Neural cell (in vitro differentiated cells): ENCODE measurements at regions not wholly inside any gene's neighbourhood (a gene's known extent, or its start where the extent isn't known, plus 50 kb on each side); places are given as distances from the start of the nearest gene placed in this dataset.

Experiments used
- H2AFZ ChIP-seq: fragments of 200-600, 300-800 bp; sonication (generic), shearing (Covaris generic); 2 replicates; pipeline ENCODE4 v1.6.0; 2014; ENCODE audit warnings: low read depth, mild to moderate bottlenecking, antibody characterized with exemption, low read length, moderate library complexity
- H3F3A ChIP-seq: fragments of 200-600 bp; shearing (Covaris generic); 2 replicates; pipeline ENCODE4 v1.6.1; 2016; ENCODE audit warnings: mild to moderate bottlenecking, moderate library complexity, mixed read lengths, antibody characterized with exemption, low read length; ENCODE audit not compliant: insufficient read depth, poor library complexity, severe bottlenecking
- H3K27ac ChIP-seq: fragments of 200-600, 300-800 bp; sonication (generic), shearing (Covaris generic); 2 replicates; pipeline ENCODE4 v1.5.1; 2014; ENCODE audit warnings: mild to moderate bottlenecking, low read length, moderate library complexity
- H3K27me3 ChIP-seq: fragments of 300-800, 200-600 bp; sonication (generic), shearing (Covaris generic); 2 replicates; pipeline ENCODE4 v1.6.0; 2014; ENCODE audit warnings: mild to moderate bottlenecking, low read depth, low read length, moderate library complexity; ENCODE audit not compliant: insufficient read depth
- H3K36me3 ChIP-seq: fragments of 300-800, 200-600 bp; sonication (generic), shearing (Covaris generic); 2 replicates; pipeline ENCODE4 v1.5.1; 2014; ENCODE audit warnings: mild to moderate bottlenecking, antibody characterized with exemption, low read length, moderate library complexity; ENCODE audit not compliant: insufficient read depth
- H3K4me2 ChIP-seq: fragments of 300-800, 200-600 bp; sonication (generic), shearing (Covaris generic); 2 replicates; pipeline ENCODE4 v1.6.0; 2014; ENCODE audit warnings: mild to moderate bottlenecking, low read length
- H3K4me3 ChIP-seq: fragments of 300-800, 200-600 bp; sonication (generic), shearing (Covaris generic); 2 replicates; pipeline ENCODE4 v1.5.1; 2014; ENCODE audit warnings: mild to moderate bottlenecking, low read length, moderate library complexity
- H3K79me2 ChIP-seq: fragments of 200-600 bp; shearing (Covaris generic); replicated peaks from 2 replicates; pipeline ENCODE4 v1.6.0; 2014; ENCODE audit warnings: mild to moderate bottlenecking, low read length, moderate library complexity; ENCODE audit not compliant: insufficient read depth
- H3K9ac ChIP-seq: fragments of 300-800, 200-600 bp; sonication (generic), shearing (Covaris generic); 2 replicates; pipeline ENCODE4 v1.6.1; 2016; ENCODE audit warnings: mild to moderate bottlenecking, low read length, mixed read lengths
- H3K9me2 ChIP-seq: fragments of 200-600 bp; shearing (Covaris generic); 2 replicates; pipeline ENCODE4 v1.6.1; 2016; ENCODE audit warnings: mild to moderate bottlenecking, low read length, mixed read lengths; ENCODE audit not compliant: insufficient read depth
- H3K9me3 ChIP-seq: fragments of 200-600, 300-800 bp; sonication (generic), shearing (Covaris generic); 2 replicates; pipeline ENCODE4 v1.6.1; 2016; ENCODE audit warnings: mild to moderate bottlenecking, mixed run types, low read length, moderate library complexity, mixed read lengths
- H4K20me1 ChIP-seq: fragments of 200-600 bp; shearing (Covaris generic); 2 replicates; pipeline ENCODE4 v1.6.1; 2016; ENCODE audit warnings: mild to moderate bottlenecking, mixed run types; ENCODE audit not compliant: insufficient read depth
- EP300 ChIP-seq: fragments of 450-650 bp; conservative IDR thresholded peaks from 2 replicates; pipeline ENCODE4 v1.6.1; 2014; ENCODE audit warnings: antibody characterized with exemption, mild to moderate bottlenecking, moderate library complexity; ENCODE audit not compliant: poor library complexity, severe bottlenecking
- EZH2 ChIP-seq: fragments of 200-600, 300-800 bp; shearing (Covaris generic), sonication (generic); IDR thresholded peaks from 2 replicates; pipeline ENCODE4 v1.6.1; 2014; ENCODE audit warnings: antibody characterized with exemption, low read length, borderline replicate concordance, mild to moderate bottlenecking; ENCODE audit not compliant: insufficient read depth, poor library complexity, severe bottlenecking
- MXI1 ChIP-seq: fragments of 450-650 bp; conservative IDR thresholded peaks from 2 replicates; pipeline ENCODE4 v1.6.1; 2014; ENCODE audit warnings: antibody characterized with exemption, mild to moderate bottlenecking; ENCODE audit not compliant: poor library complexity, severe bottlenecking
- POLR2AphosphoS5 ChIP-seq: IDR thresholded peaks from 2 replicates; pipeline ENCODE4 v1.6.1; 2012
- RAD21 ChIP-seq: fragments of 450-650 bp; conservative IDR thresholded peaks from 2 replicates; pipeline ENCODE4 v1.6.1; 2014; ENCODE audit warnings: antibody characterized with exemption, mild to moderate bottlenecking, moderate library complexity
- SMC3 ChIP-seq: fragments of 450-650 bp; conservative IDR thresholded peaks from 2 replicates; pipeline ENCODE4 v1.6.1; 2014; ENCODE audit warnings: antibody characterized with exemption, mild to moderate bottlenecking, moderate library complexity; ENCODE audit not compliant: poor library complexity
- TAF1 ChIP-seq: IDR thresholded peaks from 2 replicates; pipeline ENCODE4 v1.6.1; 2012; ENCODE audit warnings: low read depth
- TF ChIP-seq, protein P1 (sequence below): fragments of 450-650 bp; IDR thresholded peaks from 2 replicates; pipeline ENCODE4 v1.5.1; 2014; ENCODE audit warnings: antibody characterized with exemption, mild to moderate bottlenecking, moderate library complexity; ENCODE audit not compliant: poor library complexity, severe bottlenecking
- TF ChIP-seq, protein P2 (sequence below): IDR thresholded peaks from 2 replicates; pipeline ENCODE4 v1.6.1; 2012; ENCODE audit warnings: borderline replicate concordance

DNA sequence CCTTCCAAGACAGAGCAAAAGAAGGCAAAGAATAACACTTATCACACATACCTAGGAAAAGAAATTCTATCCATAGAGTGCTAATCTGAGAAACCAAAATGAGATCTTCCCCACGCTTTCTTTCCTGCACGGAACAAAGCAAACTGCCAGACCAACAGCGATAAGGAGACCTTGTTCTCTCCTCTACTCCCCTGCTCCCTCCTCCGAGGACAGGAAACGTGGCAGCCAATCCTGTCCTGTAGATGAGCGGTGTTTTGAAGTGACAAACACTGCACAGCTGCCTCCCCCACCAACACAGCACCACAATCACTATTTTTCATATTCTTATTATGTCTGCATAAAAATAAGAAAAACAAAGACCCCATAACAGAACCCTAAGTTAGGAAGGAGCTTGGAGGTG is 113.9 kb upstream of the IRS2 start:
- no peak for TF ChIP-seq EZH2
- no peak for TF ChIP-seq EP300
- TF ChIP-seq, protein P1, sequence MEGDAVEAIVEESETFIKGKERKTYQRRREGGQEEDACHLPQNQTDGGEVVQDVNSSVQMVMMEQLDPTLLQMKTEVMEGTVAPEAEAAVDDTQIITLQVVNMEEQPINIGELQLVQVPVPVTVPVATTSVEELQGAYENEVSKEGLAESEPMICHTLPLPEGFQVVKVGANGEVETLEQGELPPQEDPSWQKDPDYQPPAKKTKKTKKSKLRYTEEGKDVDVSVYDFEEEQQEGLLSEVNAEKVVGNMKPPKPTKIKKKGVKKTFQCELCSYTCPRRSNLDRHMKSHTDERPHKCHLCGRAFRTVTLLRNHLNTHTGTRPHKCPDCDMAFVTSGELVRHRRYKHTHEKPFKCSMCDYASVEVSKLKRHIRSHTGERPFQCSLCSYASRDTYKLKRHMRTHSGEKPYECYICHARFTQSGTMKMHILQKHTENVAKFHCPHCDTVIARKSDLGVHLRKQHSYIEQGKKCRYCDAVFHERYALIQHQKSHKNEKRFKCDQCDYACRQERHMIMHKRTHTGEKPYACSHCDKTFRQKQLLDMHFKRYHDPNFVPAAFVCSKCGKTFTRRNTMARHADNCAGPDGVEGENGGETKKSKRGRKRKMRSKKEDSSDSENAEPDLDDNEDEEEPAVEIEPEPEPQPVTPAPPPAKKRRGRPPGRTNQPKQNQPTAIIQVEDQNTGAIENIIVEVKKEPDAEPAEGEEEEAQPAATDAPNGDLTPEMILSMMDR = no peak
- TF ChIP-seq, protein P2, sequence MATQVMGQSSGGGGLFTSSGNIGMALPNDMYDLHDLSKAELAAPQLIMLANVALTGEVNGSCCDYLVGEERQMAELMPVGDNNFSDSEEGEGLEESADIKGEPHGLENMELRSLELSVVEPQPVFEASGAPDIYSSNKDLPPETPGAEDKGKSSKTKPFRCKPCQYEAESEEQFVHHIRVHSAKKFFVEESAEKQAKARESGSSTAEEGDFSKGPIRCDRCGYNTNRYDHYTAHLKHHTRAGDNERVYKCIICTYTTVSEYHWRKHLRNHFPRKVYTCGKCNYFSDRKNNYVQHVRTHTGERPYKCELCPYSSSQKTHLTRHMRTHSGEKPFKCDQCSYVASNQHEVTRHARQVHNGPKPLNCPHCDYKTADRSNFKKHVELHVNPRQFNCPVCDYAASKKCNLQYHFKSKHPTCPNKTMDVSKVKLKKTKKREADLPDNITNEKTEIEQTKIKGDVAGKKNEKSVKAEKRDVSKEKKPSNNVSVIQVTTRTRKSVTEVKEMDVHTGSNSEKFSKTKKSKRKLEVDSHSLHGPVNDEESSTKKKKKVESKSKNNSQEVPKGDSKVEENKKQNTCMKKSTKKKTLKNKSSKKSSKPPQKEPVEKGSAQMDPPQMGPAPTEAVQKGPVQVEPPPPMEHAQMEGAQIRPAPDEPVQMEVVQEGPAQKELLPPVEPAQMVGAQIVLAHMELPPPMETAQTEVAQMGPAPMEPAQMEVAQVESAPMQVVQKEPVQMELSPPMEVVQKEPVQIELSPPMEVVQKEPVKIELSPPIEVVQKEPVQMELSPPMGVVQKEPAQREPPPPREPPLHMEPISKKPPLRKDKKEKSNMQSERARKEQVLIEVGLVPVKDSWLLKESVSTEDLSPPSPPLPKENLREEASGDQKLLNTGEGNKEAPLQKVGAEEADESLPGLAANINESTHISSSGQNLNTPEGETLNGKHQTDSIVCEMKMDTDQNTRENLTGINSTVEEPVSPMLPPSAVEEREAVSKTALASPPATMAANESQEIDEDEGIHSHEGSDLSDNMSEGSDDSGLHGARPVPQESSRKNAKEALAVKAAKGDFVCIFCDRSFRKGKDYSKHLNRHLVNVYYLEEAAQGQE = no peak
- TF ChIP-seq TAF1 = no peak
- no peak for TF ChIP-seq MXI1
- no peak for TF ChIP-seq RAD21
- no peak for TF ChIP-seq SMC3
- TF ChIP-seq POLR2AphosphoS5 = no peak
- H3K9me2 ChIP-seq = no peaks in the 10 kb centered on the region
- H3K9me3 ChIP-seq = no peaks in the 10 kb centered on the region
- no peaks in the 10 kb centered on the region for H3K79me2 ChIP-seq
- no peak overlapping the region for H3K4me3 ChIP-seq
- no peaks in the 10 kb centered on the region for H3F3A ChIP-seq
- H2AFZ ChIP-seq = no peak overlapping the region
- H3K9ac ChIP-seq = no peak overlapping the region
- H4K20me1 ChIP-seq = no peaks in the 10 kb centered on the region
- no peaks in the 10 kb centered on the region for H3K27me3 ChIP-seq
- no peaks in the 10 kb centered on the region for H3K36me3 ChIP-seq
- H3K4me2 ChIP-seq = peak overlapping the region; percentile 8
- H3K27ac ChIP-seq = no peak overlapping the region

DNA sequence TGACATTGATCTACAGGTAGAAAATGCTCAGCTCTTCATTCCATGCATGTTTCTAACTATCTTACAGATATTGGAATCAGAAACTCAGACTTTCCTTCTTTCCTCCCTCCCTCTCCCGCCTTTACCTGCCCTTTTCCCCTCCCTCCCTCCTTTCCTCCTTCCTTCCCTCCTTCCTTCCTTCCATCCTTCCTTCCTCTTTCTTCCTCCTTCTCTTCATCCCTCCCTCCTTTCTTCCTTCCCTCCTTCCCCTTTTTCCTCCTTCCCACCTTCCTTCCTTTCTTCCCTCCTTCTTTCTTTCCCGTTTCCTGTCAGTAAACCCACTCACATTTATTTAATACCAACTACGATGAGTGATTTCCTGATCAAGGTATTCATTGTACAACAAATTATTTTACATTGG is 113.4 kb upstream of the IRS2 start:
- Histone ChIP-seq H3K36me3 (no peaks in the 10 kb centered on the region), H3K27ac (no peak overlapping the region), H3K4me2 (peak overlapping the region; percentile 8), H3K9me2 (no peaks in the 10 kb centered on the region), H3K27me3 (no peaks in the 10 kb centered on the region), H3F3A (no peaks in the 10 kb centered on the region), H3K9me3 (no peaks in the 10 kb centered on the region), H2AFZ (no peak overlapping the region), H3K9ac (no peak overlapping the region), H3K79me2 (no peaks in the 10 kb centered on the region), H4K20me1 (no peaks in the 10 kb centered on the region), H3K4me3 (no peak overlapping the region)
- no peak for TF ChIP-seq SMC3
- no peak for TF ChIP-seq MXI1

DNA sequence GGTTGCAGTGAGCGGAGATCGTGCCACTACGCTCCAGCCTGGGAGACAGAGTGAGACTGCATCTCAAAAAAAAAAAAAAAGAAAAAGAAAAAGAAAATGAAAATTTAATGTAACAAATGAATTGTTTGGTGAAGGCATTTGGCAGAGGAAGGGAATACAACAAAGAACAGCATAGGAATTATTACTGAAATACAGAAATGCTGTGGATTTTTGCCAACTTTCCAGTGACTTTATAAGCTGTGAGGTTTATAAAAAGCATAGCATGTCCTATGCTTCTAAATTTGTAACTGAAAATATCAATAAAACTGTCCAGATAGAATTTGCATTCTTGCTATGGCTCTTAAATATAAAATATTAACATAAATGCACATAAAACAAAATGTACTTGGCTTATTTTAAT is 112.9 kb upstream of the IRS2 start:
- Histone ChIP-seq H3F3A (no peaks in the 10 kb centered on the region), H3K27me3 (no peaks in the 10 kb centered on the region), H2AFZ (no peak overlapping the region), H3K9me3 (no peaks in the 10 kb centered on the region), H3K79me2 (no peaks in the 10 kb centered on the region), H3K4me2 (no peak overlapping the region), H3K9me2 (no peaks in the 10 kb centered on the region), H3K36me3 (no peaks in the 10 kb centered on the region), H3K4me3 (no peak overlapping the region), H3K9ac (no peak overlapping the region), H4K20me1 (no peaks in the 10 kb centered on the region), H3K27ac (no peak overlapping the region)
- TF ChIP-seq EZH2 (no peak), RAD21 (no peak), POLR2AphosphoS5 (no peak), MXI1 (no peak), EP300 (no peak), SMC3 (no peak), TAF1 (no peak)
- TF ChIP-seq, protein P1 = no peak
